Endothelial cell of umbilical vein (primary cell): ENCODE measurements at regions not wholly inside any gene's neighbourhood (a gene's known extent, or its start where the extent isn't known, plus 50 kb on each side); places are given as distances from the start of the nearest gene placed in this dataset.

ENCODE experiments used
- BruUV-seq: library from RNA; stranded (reverse); fragments of 400-500 nt; replicated peaks from 2 replicates; lab custom pipeline; 2021; lab: Mats Ljungman, UMichigan
- CTCF ChIA-PET: fragments of 300-600, 350-600 bp; sonication (Branson Sonifier 250); formaldehyde crosslinking; loops from one replicate; lab custom pipeline; 2021; ENCODE audit warnings: antibody characterized with exemption, inconsistent platforms; lab: Charles Lee
- POLR2A ChIA-PET: fragments of 300-600, 350-600 bp; sonication (Branson Sonifier 250); formaldehyde crosslinking; loops from one replicate; lab custom pipeline; 2021; ENCODE audit warnings: antibody characterized with exemption, inconsistent platforms; lab: Charles Lee
- DNase-seq: peaks from one replicate; pipeline ENCODE4 v3.0.0-alpha.2; 2011; ENCODE audit warnings: low read depth, low spot score
- FAIRE-seq: peaks from 2 replicates; lab custom pipeline; 2011; peaks lifted over from hg19 to GRCh38; lab: Jason Lieb, UNC
- H2AFZ ChIP-seq: 2 replicates; pipeline ENCODE4 v1.6.0; 2012; ENCODE audit warnings: low read depth, low read length, control low read depth, inconsistent platforms
- H3K27ac ChIP-seq: 2 replicates; pipeline ENCODE4 v1.5.1; 2011; ENCODE audit warnings: low read depth, mild to moderate bottlenecking, control low read depth, low read length, moderate library complexity; ENCODE audit not compliant: insufficient read depth
- H3K27me3 ChIP-seq, 2 experiments: 2 replicates each; pipeline versions ENCODE4 v1.6.0 to v1.6.1; 2011; ENCODE audit warnings: low read length in 2 of 2, mixed read lengths in 1 of 2; ENCODE audit not compliant: control insufficient read depth in 2 of 2, insufficient read depth in 2 of 2
- H3K36me3 ChIP-seq, 2 experiments: 2 replicates in 1 of 2; 3 replicates in 1 of 2; pipeline ENCODE4 v1.5.1; 2011; ENCODE audit warnings: low read length in 2 of 2, mild to moderate bottlenecking in 1 of 2, moderate library complexity in 1 of 2; ENCODE audit not compliant: control insufficient read depth in 2 of 2, insufficient read depth in 2 of 2; ENCODE audit errors: extremely low read depth in 1 of 2
- H3K4me1 ChIP-seq: 3 replicates; pipeline ENCODE4 v1.5.1; 2011; ENCODE audit warnings: mild to moderate bottlenecking, low read length; ENCODE audit not compliant: control insufficient read depth, insufficient read depth; ENCODE audit errors: extremely low read depth
- H3K4me2 ChIP-seq: 2 replicates; pipeline ENCODE4 v1.6.1; 2011; ENCODE audit warnings: low read length, control low read depth, mixed read lengths; ENCODE audit not compliant: insufficient read depth
- H3K4me3 ChIP-seq, 3 experiments: fragments of 200-600 bp in 1 of 3; sonication (generic), shearing (Covaris generic) in 1 of 3; replicated peaks in 1 of 3; 2 replicates each; pipeline ENCODE4 v1.5.1; 2011 to 2016; ENCODE audit warnings: control low read depth in 3 of 3, low read length in 3 of 3, mild to moderate bottlenecking in 2 of 3, inconsistent platforms in 1 of 3, low read depth in 1 of 3, moderate library complexity in 1 of 3; ENCODE audit not compliant: insufficient read depth in 1 of 3
- H3K79me2 ChIP-seq: 2 replicates; pipeline ENCODE4 v1.6.0; 2012; ENCODE audit warnings: low read length, inconsistent platforms; ENCODE audit not compliant: control insufficient read depth, insufficient read depth
- H3K9ac ChIP-seq: replicated peaks from 2 replicates; pipeline ENCODE3; 2011; ENCODE audit warnings: low read length, control low read depth; ENCODE audit not compliant: insufficient read depth; ENCODE audit errors: extremely low read depth
- H3K9me1 ChIP-seq: replicated peaks from 3 replicates; pipeline ENCODE4 v1.6.0; 2011; ENCODE audit warnings: mild to moderate bottlenecking, low read length; ENCODE audit not compliant: control insufficient read depth, insufficient read depth; ENCODE audit errors: extremely low read depth
- H3K9me3 ChIP-seq: replicated peaks from 2 replicates; pipeline ENCODE4 v1.5.1; 2012; ENCODE audit warnings: low read length, inconsistent platforms; ENCODE audit not compliant: control insufficient read depth, insufficient read depth
- H4K20me1 ChIP-seq: replicated peaks from 2 replicates; pipeline ENCODE3; 2011; ENCODE audit warnings: mild to moderate bottlenecking, low read length; ENCODE audit not compliant: control insufficient read depth, insufficient read depth; ENCODE audit errors: extremely low read depth
- EZH2 ChIP-seq: IDR thresholded peaks from 2 replicates; pipeline ENCODE4 v1.6.1; 2012; ENCODE audit warnings: borderline replicate concordance, low read depth, mild to moderate bottlenecking, moderate library complexity, low read length, inconsistent platforms; ENCODE audit not compliant: severe bottlenecking
- FOS ChIP-seq: IDR thresholded peaks from 2 replicates; pipeline ENCODE4 v1.6.1; 2011; ENCODE audit warnings: mild to moderate bottlenecking, low read length, moderate library complexity, borderline replicate concordance; ENCODE audit not compliant: insufficient read depth
- JUN ChIP-seq: IDR thresholded peaks from 2 replicates; pipeline ENCODE4 v1.6.1; 2011; ENCODE audit warnings: borderline replicate concordance, low read depth; ENCODE audit not compliant: insufficient read length, insufficient read depth
- MAX ChIP-seq: IDR thresholded peaks from 2 replicates; pipeline ENCODE4 v1.6.1; 2011; ENCODE audit not compliant: insufficient read depth, insufficient read length
- MYC ChIP-seq: IDR thresholded peaks from one replicate; pipeline ENCODE4 v1.6.1; 2011; ENCODE audit warnings: mild to moderate bottlenecking, low read depth, low read length
- POLR2A ChIP-seq: IDR thresholded peaks from 2 replicates; pipeline ENCODE4 v1.6.1; 2012; ENCODE audit warnings: low read depth, mild to moderate bottlenecking, control low read depth, low read length
- POLR2AphosphoS5 ChIP-seq: IDR thresholded peaks from 2 replicates; pipeline ENCODE4 v1.6.1; 2012; ENCODE audit warnings: low read depth, mild to moderate bottlenecking, control low read depth, low read length, moderate library complexity; ENCODE audit not compliant: insufficient read depth
- dilution Hi-C: fragments of 300-500 bp; cut with MboI; formaldehyde crosslinking; loops from one replicate; pipeline ENCODE4 v1.15.0; 2019; ENCODE audit warnings: low sequenced_read_pairs; ENCODE audit not compliant: extremely low pct_ligation_motif_present
- intact Hi-C: fragments of 100-400 bp; cut with micrococcal nuclease; formaldehyde crosslinking; loops from one replicate; pipeline ENCODE4 v1.10.0; 2022
- TF ChIP-seq, protein P1 (sequence below), 2 donors: IDR thresholded peaks; 1 replicate in 1 of 2; 2 replicates in 1 of 2; pipeline ENCODE4 v1.5.1; 2011; ENCODE audit warnings: low read length in 2 of 2, mild to moderate bottlenecking in 2 of 2, moderate library complexity in 2 of 2, control low read depth in 1 of 2, inconsistent platforms in 1 of 2, low read depth in 1 of 2; ENCODE audit not compliant: insufficient read depth in 1 of 2; ENCODE audit errors: extremely low read depth in 1 of 2

DNA sequence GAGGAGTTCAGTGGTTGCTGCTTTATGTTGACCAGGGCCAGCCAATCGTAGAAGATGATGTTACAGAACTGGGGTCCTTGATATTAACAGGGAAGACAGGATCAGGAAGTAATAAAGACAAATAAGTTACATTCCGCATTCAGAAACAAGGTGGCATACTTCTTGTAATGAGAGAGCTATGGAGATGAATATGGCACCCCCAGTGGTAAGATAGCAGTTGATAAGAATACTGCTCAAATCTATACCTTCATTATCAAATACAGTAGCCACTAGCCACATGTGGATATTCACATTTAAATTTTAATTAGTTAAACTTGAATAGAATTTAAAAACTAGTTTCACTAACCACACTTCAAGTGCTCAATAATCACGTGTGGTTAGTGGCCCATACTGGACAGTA, 290.4 kb upstream of the RBMS1 start:
- Histone ChIP-seq H3K9me1 (no peaks in the 10 kb centered on the region), H3K4me2 (no peak overlapping the region), H3K27ac (no peak overlapping the region), H4K20me1 (no peaks in the 10 kb centered on the region), H3K27me3 (no peaks in the 10 kb centered on the region), H3K4me3 (no peak overlapping the region), H3K79me2 (no peaks in the 10 kb centered on the region), H3K9ac (no peak overlapping the region), H3K9me3 (no peaks in the 10 kb centered on the region), H3K36me3 (no peaks in the 10 kb centered on the region), H2AFZ (no peak overlapping the region), H3K4me1 (no peaks in the 10 kb centered on the region)
- DNase-seq (no peak), FAIRE-seq (no peak)
- intact Hi-C loops (no loop called here), dilution Hi-C loops (no loop called here)
- POLR2A ChIA-PET: no interaction called here
- TF ChIP-seq, protein P1, sequence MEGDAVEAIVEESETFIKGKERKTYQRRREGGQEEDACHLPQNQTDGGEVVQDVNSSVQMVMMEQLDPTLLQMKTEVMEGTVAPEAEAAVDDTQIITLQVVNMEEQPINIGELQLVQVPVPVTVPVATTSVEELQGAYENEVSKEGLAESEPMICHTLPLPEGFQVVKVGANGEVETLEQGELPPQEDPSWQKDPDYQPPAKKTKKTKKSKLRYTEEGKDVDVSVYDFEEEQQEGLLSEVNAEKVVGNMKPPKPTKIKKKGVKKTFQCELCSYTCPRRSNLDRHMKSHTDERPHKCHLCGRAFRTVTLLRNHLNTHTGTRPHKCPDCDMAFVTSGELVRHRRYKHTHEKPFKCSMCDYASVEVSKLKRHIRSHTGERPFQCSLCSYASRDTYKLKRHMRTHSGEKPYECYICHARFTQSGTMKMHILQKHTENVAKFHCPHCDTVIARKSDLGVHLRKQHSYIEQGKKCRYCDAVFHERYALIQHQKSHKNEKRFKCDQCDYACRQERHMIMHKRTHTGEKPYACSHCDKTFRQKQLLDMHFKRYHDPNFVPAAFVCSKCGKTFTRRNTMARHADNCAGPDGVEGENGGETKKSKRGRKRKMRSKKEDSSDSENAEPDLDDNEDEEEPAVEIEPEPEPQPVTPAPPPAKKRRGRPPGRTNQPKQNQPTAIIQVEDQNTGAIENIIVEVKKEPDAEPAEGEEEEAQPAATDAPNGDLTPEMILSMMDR (IDR thresholded peaks at IDR 0.05; ENCODE audit: extremely low read depth in 1 of 2, insufficient read depth in 1 of 2, low read depth in 1 of 2, low read length in 2 of 2): peak in 1 of 2 donors; percentile 5
- TF ChIP-seq POLR2AphosphoS5 (no peak), JUN (no peak), POLR2A (no peak)
- BruUV-seq: no TSS peak
- CTCF ChIA-PET: interaction anchor here (0.6 to 1.5 kb wide), 3 partner anchors 8 to 333 kb away, joined by 3 to 4 read pairs (median 3); no protein-coding TSS in a partner anchor

- no peak for FAIRE-seq
- CTCF ChIA-PET: no interaction called here
- BruUV-seq: no TSS peak
Measured at GRCh38 chr2:160790738-160791137, 297.1 kb upstream of the RBMS1 start.

More at GRCh38 chr2:160790738-160791137, 297.1 kb upstream of the RBMS1 start:
- Histone ChIP-seq H3K36me3 (no peaks in the 10 kb centered on the region), H3K4me3 (no peak overlapping the region), H3K27me3 (peaks cover 0 to 9% of the 10 kb centered on the region in 2 experiments), H4K20me1 (no peaks in the 10 kb centered on the region), H3K9me1 (no peaks in the 10 kb centered on the region), H3K9ac (no peak overlapping the region), H2AFZ (no peak overlapping the region), H3K79me2 (no peaks in the 10 kb centered on the region), H3K4me1 (no peaks in the 10 kb centered on the region), H3K4me2 (no peak overlapping the region), H3K9me3 (no peaks in the 10 kb centered on the region), H3K27ac (no peak overlapping the region)
- no peak for TF ChIP-seq POLR2A
- TF ChIP-seq EZH2: no peak
- TF ChIP-seq FOS: no peak
- no peak for TF ChIP-seq JUN
- TF ChIP-seq MAX: no peak
- no peak for TF ChIP-seq MYC
- DNase-seq: no peak
- dilution Hi-C loops (no loop called here), intact Hi-C loops (no loop called here)
- POLR2A ChIA-PET: no interaction called here
